MM.1S (cell line): ENCODE measurements at regions not wholly inside any gene's neighbourhood (a gene's known extent, or its start where the extent isn't known, plus 50 kb on each side); places are given as distances from the start of the nearest gene placed in this dataset.

Experiments used
- EZH2 ChIP-seq: fragments of 300-600 bp; sonication (generic); optimal IDR thresholded peaks from 2 replicates; pipeline ENCODE3; 2017; ENCODE audit warnings: low read depth, mild to moderate bottlenecking, antibody characterized with exemption, low read length, mixed read lengths
- TF ChIP-seq, protein P1 (sequence below): fragments of 300-600 bp; sonication (generic); IDR thresholded peaks from 2 replicates; pipeline ENCODE4 v1.5.1; 2016; ENCODE audit warnings: antibody characterized with exemption, low read length, mixed read lengths

DNA sequence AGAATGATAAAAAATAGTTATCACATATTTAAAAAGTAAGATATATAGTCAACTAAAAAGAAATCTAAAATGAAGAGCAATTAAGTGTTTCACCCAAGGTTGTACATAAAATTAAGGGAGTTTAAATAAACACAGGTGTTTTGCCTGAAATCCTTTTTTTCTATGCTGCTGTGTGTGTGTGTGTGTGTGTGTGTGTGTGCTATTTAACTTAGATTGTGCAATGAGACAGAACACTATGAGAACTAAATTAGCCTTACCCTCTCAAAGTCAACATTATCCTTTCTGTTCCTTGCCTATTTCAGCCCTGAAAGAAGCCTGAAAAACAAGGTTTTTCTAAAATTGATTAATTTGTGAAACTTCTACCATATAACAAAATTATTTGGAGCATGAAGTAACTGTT lies 516.2 kb downstream of the ELAVL2 start:
- TF ChIP-seq, protein P1, sequence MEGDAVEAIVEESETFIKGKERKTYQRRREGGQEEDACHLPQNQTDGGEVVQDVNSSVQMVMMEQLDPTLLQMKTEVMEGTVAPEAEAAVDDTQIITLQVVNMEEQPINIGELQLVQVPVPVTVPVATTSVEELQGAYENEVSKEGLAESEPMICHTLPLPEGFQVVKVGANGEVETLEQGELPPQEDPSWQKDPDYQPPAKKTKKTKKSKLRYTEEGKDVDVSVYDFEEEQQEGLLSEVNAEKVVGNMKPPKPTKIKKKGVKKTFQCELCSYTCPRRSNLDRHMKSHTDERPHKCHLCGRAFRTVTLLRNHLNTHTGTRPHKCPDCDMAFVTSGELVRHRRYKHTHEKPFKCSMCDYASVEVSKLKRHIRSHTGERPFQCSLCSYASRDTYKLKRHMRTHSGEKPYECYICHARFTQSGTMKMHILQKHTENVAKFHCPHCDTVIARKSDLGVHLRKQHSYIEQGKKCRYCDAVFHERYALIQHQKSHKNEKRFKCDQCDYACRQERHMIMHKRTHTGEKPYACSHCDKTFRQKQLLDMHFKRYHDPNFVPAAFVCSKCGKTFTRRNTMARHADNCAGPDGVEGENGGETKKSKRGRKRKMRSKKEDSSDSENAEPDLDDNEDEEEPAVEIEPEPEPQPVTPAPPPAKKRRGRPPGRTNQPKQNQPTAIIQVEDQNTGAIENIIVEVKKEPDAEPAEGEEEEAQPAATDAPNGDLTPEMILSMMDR, result no peak
- no peak for TF ChIP-seq EZH2
